ENCODE measurements at regions not wholly inside any gene's neighbourhood (a gene's known extent, or its start where the extent isn't known, plus 50 kb on each side); places are given as distances from the start of the nearest gene placed in this dataset.
"Not testable (repeated sequence)": the region's sequence is repeated elsewhere in the genome, so short reads cannot be mapped to it uniquely, and the experiment has no call there.

GRCh38 chr17:71423871-71424546 is 696.8 kb upstream of the SOX9 start:
- no peak for DNase-seq

DNA sequence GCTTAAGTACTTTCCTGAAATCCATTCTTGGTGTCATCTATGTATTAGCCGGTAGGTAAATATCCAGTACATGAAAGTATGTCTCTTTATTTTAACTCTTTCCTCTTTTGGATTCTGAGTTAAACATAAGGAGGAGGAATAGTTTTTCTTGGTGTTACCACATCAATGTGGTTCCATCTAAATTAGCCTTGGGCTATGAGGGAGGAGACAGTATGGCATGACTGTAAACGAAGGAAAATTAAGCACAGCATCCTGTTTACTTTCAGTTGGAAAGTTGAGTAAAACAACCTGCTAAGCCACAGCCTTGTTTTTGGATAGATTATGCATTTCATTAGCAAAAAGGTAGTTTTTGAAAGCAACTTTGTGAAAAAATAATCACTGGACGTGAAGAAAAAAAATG is 693.0 kb upstream of the SOX9 start:
- no peak for DNase-seq

GRCh38 chr17:71428897-71429296 is 691.9 kb upstream of the SOX9 start:
- DNase-seq: no peak

DNA sequence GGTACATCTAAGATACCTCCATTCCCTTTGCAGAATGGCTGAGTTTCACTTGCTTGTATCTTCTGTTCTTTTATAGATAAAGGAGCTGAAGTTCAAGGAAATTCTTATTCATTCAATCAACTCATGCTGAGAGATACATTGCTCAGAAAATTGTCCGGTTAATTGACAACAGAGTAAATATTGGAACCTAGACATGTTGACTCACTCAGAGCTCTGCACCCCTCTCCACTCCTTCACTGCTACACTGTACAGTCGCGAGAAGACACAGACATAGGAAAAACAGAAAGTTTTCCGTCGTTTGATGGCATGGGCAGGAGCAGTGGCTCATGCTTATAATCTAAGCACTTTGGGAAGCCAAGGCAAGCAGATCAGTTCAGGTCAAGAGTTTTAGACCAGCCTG is 690.5 kb upstream of the SOX9 start:
- no peak for DNase-seq

DNA sequence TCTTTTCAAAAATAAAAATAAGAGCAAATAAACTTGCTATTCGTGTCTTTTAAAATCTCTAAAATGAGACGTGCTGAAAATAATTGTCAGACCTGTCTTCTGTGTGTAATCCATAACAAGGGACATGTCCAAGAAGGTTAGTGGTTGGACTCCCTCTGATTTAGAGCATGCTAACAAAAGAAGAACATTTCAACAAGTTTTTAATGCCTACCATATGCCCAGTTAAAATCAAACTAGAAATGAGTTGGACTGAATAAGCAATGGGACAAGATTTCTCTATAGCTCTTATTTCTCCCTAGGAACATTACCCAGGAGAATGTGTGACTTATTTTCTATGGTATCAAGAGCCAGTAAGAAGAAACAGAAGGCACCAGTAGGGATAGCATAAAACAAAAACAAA is 689.7 kb upstream of the SOX9 start:
- no peak for DNase-seq

GRCh38 chr17:71432378-71433315 is 688.2 kb upstream of the SOX9 start:
- DNase-seq: no peak

DNA sequence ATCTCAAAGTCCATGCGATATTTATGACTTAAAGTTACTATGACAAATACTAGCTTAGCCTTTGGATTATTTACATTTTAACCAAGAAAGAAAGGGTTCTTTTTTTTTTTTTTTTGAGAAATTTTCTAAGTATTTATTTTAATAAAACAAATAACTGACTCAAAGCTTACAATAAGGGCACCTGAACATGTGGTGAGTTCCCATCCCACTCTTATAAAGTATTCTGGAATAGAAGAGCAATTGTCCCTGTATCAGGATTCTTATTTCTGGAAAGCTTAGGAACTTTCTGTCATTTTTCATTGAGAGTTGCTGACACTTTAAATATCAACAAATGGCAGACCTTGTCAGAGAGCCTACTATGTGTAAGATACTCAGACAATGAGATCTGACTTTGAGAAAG is 686.1 kb upstream of the SOX9 start:
- DNase-seq: no peak

DNA sequence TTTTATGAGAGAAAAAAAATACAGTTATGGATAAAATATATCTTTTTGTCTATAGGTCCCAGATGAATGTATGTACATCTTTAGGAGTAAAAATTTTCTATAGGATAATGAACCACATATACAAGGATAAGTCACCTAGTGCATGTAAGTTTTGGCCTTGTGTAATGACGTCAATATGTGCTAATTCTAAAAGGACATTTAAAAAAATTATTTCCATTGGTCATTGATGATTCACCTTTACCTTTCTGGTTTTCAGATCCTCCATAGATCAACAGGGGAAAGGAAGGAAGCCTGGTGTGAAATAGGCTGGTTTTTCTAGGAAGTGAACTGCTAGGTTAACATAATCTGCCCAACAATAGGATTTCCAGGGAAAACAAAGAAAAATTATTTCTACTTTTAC is 684.3 kb upstream of the SOX9 start:
- no peak for DNase-seq

- no peak for DNase-seq
Measured at GRCh38 chr17:71437166-71437565, 683.7 kb upstream of the SOX9 start.

GRCh38 chr17:71438631-71439146 is 682.1 kb upstream of the SOX9 start:
- DNase-seq: no peak

- DNase-seq: no peak
Measured at GRCh38 chr17:71440513-71440912, 680.3 kb upstream of the SOX9 start.

DNA sequence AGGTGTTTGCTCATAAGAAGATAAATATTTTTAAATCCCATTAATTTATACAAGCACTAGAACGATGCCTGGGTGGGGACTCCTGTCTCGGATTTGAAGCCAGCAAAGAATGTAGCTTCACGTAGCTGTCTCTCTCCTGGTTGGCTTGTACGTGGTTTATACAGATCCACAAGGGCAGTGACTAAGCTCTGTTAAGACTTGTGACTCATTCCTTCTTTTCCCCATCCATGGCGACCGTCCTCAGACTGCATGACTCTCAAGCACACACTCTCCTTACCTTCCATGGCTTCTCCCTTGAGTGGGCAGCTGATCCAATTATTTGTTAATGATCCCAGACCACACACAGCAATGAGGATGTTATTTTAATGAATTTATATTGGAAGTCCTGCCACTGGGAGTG is 679.7 kb upstream of the SOX9 start:
- no peak for DNase-seq

DNA sequence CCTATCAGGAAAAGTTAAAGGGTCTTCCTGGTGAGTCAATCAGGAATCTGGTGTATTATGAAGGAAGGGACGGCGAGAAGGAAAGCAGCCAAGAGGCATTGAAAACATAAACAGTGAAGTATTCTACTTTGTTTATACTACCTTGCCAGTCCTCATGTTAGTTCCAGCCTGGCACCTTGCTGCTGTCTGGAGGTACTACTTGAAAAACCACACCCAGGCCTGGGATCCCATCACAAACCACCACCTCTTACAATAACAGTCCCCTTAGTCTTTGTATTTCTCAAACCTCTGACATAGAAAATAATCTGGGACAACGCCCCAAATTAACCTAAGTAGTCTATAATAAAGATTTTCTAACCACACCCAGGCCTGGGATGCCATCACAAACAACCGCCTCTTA is 676.7 kb upstream of the SOX9 start:
- DNase-seq: no peak

DNA sequence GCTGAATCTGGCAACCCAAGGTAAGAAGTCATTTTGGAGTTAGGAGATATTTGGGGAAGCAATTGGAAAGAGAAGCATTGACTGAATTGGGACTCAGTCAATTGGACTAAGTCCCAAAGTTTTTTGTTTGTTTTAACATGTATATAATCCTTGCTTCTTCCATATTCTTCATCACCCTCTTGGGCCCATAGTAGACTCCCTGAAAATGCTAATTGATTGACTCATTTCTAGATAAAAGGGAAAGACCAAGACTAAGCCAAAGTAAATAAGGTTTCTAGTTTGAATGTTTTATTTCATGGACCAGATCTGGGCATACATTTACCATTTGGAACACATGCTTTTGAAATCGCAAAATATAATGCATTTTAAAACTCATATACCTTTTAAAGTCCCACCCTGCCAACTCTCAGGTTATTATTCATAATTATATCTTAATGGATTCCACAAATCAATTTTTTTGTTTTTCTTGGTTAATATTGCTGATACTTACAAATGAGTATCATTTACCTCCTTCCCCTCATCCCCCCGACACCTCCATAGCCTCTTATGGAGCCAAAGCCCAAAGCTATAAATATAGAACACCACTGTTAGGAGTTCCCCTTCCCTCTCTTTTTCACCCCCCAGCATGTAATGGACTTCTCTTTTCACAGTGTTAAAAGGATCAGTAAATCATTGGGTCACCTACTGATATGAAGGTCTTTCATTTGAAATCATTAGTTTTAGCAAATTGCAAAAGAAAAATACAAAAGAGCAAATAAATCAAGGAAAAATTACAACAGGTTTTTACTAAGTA is 674.0 kb upstream of the SOX9 start:
- no peak for DNase-seq

- DNase-seq: no peak
Measured at GRCh38 chr17:71447644-71448043, 673.2 kb upstream of the SOX9 start.

- not testable (repeated sequence) for DNase-seq
Measured at GRCh38 chr17:71450657-71451056, 670.2 kb upstream of the SOX9 start.

GRCh38 chr17:71453876-71454422 is 666.9 kb upstream of the SOX9 start:
- no peak for DNase-seq

DNA sequence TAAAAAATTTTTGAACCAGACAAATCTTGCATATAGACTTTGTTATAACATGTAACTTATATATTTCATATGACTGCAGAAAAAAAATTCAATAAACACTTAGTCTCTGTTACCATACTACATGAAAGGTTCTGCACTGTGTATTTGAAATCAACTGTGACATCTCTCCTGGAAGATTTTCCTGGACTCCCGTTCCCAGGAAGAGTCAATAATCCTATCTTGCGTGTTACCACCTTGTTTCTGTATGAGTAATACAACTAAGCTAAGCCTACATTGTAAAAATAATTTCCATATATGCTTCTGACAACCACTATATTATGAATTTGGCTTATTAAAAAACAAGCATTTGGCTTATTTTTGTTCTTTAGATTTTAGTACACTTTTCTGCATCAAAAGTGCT is 665.6 kb upstream of the SOX9 start:
- no peak for DNase-seq

- no peak for DNase-seq
Measured at GRCh38 chr17:71458322-71458721, 662.5 kb upstream of the SOX9 start.

DNA sequence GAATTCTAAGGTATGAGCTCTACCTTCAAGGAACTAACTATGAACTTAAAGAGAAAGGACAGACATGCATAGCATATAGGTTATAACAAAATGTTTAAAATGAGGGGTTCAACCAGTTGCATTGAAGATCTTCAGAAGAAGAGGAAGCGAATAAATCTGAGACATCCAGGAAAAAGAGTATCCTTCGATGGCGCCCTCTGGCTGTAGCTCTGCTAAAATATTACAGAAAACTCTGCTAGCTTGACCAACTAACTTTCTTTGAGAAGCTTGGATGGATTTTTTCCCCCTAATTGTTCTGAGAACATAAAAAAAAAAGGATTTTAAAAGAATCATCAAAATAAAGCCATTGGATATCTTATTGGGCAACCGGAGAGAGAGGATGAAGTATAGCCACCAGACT is 659.9 kb upstream of the SOX9 start:
- DNase-seq: no peak

GRCh38 chr17:71461498-71462169 is 659.2 kb upstream of the SOX9 start:
- no peak for DNase-seq

- DNase-seq: no peak
Measured at GRCh38 chr17:71464241-71464640, 656.6 kb upstream of the SOX9 start.

Data from activated T-cell treated with anti-CD3 and anti-CD28 coated beads, Interleukin-2, amount 50 U/mL, for 48 hours (primary cell).